H1 (cell line): ENCODE measurements at regions not wholly inside any gene's neighbourhood (a gene's known extent, or its start where the extent isn't known, plus 50 kb on each side); places are given as distances from the start of the nearest gene placed in this dataset.

Experiments
- BACH1 ChIP-seq: IDR thresholded peaks from 2 replicates; pipeline ENCODE4 v1.6.1; 2012; ENCODE audit warnings: low read length, improper control_type of control experiment
- RBBP5 ChIP-seq: IDR thresholded peaks from 2 replicates; pipeline ENCODE4 v1.7.1; 2012; ENCODE audit warnings: low read depth, mild to moderate bottlenecking, inconsistent platforms, low read length, moderate library complexity, borderline replicate concordance
- SRF ChIP-seq: IDR thresholded peaks from 2 replicates; pipeline ENCODE4 v1.6.1; 2011; ENCODE audit warnings: mild to moderate bottlenecking, low read depth, low read length, moderate library complexity
- TF ChIP-seq, protein P1 (sequence below), 3 experiments: IDR thresholded peaks; 1 replicate in 2 of 3; 2 replicates in 1 of 3; pipeline versions ENCODE4 v1.5.1 to v1.6.1; 2011; ENCODE audit warnings: low read length in 3 of 3, mild to moderate bottlenecking in 3 of 3, inconsistent platforms in 2 of 3, low read depth in 1 of 3, moderate library complexity in 1 of 3; ENCODE audit not compliant: insufficient read depth in 1 of 3; ENCODE audit errors: control extremely low read depth in 1 of 3

DNA sequence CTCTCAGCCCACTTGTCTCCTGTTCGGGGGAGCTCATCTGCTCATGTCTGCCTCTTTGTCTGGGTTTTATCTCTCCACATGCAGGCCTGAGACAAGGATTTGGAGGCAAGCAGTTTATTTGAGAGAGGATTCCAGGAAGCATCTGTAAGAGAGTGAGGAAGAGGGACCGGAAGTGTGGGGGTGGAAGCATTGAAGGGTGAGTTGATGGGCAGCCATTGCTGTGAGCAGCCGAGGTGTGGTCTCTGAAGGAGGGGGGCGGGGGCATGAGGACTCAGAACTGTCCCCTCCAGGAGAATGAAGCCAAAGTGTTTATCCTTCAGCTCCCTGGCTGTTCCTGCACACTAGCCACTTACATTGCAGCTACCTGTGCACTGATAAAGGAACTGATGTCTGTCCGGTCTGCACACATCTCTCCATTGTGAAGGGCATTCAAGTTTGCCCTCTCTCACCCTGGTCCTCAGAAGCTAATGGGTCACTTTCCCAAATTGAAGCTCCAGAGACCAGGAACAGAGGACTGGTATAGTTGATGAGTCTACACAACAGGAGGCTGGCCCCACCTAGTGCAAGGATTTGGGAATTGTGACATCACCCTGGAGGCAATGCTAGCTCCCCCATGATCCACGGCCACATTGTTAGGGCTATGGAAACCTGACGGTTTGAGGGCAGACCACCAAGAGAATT lies 100.5 kb upstream of the FOXA2 start (continued):
- TF ChIP-seq, protein P1, sequence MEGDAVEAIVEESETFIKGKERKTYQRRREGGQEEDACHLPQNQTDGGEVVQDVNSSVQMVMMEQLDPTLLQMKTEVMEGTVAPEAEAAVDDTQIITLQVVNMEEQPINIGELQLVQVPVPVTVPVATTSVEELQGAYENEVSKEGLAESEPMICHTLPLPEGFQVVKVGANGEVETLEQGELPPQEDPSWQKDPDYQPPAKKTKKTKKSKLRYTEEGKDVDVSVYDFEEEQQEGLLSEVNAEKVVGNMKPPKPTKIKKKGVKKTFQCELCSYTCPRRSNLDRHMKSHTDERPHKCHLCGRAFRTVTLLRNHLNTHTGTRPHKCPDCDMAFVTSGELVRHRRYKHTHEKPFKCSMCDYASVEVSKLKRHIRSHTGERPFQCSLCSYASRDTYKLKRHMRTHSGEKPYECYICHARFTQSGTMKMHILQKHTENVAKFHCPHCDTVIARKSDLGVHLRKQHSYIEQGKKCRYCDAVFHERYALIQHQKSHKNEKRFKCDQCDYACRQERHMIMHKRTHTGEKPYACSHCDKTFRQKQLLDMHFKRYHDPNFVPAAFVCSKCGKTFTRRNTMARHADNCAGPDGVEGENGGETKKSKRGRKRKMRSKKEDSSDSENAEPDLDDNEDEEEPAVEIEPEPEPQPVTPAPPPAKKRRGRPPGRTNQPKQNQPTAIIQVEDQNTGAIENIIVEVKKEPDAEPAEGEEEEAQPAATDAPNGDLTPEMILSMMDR (IDR thresholded peaks at IDR 0.05; ENCODE audit: control extremely low read depth in 1 of 3, insufficient read depth in 1 of 3, low read depth in 1 of 3, low read length in 3 of 3), result peak in 2 of 3 experiments; percentile 20 to 26; a peak in 2 of 4 replicates
- no peak for TF ChIP-seq BACH1
- TF ChIP-seq RBBP5, result no peak
- no peak for TF ChIP-seq SRF
- TF ChIP-seq, all 59 proteins: peak for 2
